B cell (primary cell): ENCODE measurements at regions not wholly inside any gene's neighbourhood (a gene's known extent, or its start where the extent isn't known, plus 50 kb on each side); places are given as distances from the start of the nearest gene placed in this dataset.

Experiments
- ATAC-seq: fragments of 200-7000 bp; cut with Tn5 transposase; one replicate; pipeline ENCODE4 v1.10.0; 2021; ENCODE audit warnings: low read depth, mild to moderate bottlenecking, moderate number of reproducible peaks, moderate library complexity
- CTCF ChIA-PET: fragments of 350-600 bp; sonication (Branson Sonifier 250); formaldehyde crosslinking; loops from one replicate; lab custom pipeline; 2021; ENCODE audit warnings: antibody characterized with exemption, inconsistent platforms; lab: Charles Lee
- POLR2A ChIA-PET: fragments of 350-600 bp; sonication (Branson Sonifier 250); formaldehyde crosslinking; loops from one replicate; lab custom pipeline; 2021; ENCODE audit warnings: antibody characterized with exemption; lab: Charles Lee
- DNase-seq: peaks from one replicate; pipeline ENCODE4 v3.0.0; 2013
- H2AFZ ChIP-seq: 2 replicates; pipeline ENCODE4 v1.6.1; 2012; ENCODE audit warnings: mild to moderate bottlenecking, low read depth, low read length; ENCODE audit not compliant: insufficient read depth, poor library complexity, severe bottlenecking
- H3K27ac ChIP-seq, 2 donors: 1 replicate in 1 of 2; 2 replicates in 1 of 2; pipeline ENCODE4 v1.5.1; 2012 to 2013; ENCODE audit warnings: low read length in 2 of 2, mild to moderate bottlenecking in 2 of 2, moderate library complexity in 1 of 2
- H3K27me3 ChIP-seq, 4 experiments: fragments of 200-600 bp in 1 of 4; sonication (generic) in 1 of 4; replicated peaks in 1 of 4; 1 replicate in 2 of 4; 2 replicates in 2 of 4; pipeline versions ENCODE4 v1.6.1 to v1.7.0; 2013 to 2016; ENCODE audit warnings: low read length in 3 of 4, mild to moderate bottlenecking in 2 of 4, mixed read lengths in 1 of 4, moderate library complexity in 1 of 4; ENCODE audit not compliant: insufficient read depth in 4 of 4, control insufficient read depth in 3 of 4; ENCODE audit errors: control extremely low read depth in 1 of 4
- H3K36me3 ChIP-seq, 2 experiments: replicated peaks in 1 of 2; 1 replicate in 1 of 2; 2 replicates in 1 of 2; pipeline versions ENCODE4 v1.6.1 to v1.7.1; 2013; ENCODE audit warnings: low read length in 1 of 2; ENCODE audit not compliant: insufficient read depth in 2 of 2, control insufficient read depth in 1 of 2; ENCODE audit errors: control extremely low read depth in 1 of 2, extremely low read depth in 1 of 2
- H3K4me1 ChIP-seq, 2 donors: fragments of 200-600 bp in 1 of 2; sonication (generic) in 1 of 2; 1 replicate in 1 of 2; 2 replicates in 1 of 2; pipeline versions ENCODE4 v1.5.1 to v1.6.1; 2013 to 2017; ENCODE audit warnings: low read length in 2 of 2; ENCODE audit not compliant: control insufficient read depth in 2 of 2, insufficient read depth in 2 of 2
- H3K4me2 ChIP-seq: replicated peaks from 2 replicates; pipeline ENCODE3; 2012; ENCODE audit warnings: mild to moderate bottlenecking, low read depth, low read length; ENCODE audit not compliant: poor library complexity, severe bottlenecking
- H3K4me3 ChIP-seq, 5 experiments: fragments of 200-600 bp in 1 of 5; sonication (generic) in 1 of 5; 1 replicate in 3 of 5; 2 replicates in 2 of 5; pipeline versions ENCODE4 v1.5.1 to v1.7.0; 2011 to 2016; ENCODE audit warnings: low read length in 4 of 5, mild to moderate bottlenecking in 4 of 5, low read depth in 2 of 5, control low read depth in 1 of 5, moderate library complexity in 1 of 5; ENCODE audit not compliant: insufficient read depth in 1 of 5; ENCODE audit errors: control extremely low read depth in 1 of 5, extremely low read depth in 1 of 5
- H3K79me2 ChIP-seq: fragments of 200-600 bp; sonication (generic); one replicate; pipeline ENCODE4 v1.6.0; 2016; ENCODE audit warnings: low read length; ENCODE audit not compliant: control insufficient read depth, insufficient read depth
- H3K9ac ChIP-seq: fragments of 200-600 bp; sonication (generic); 2 replicates; pipeline ENCODE4 v1.6.1; 2017; ENCODE audit warnings: mild to moderate bottlenecking, low read length, moderate library complexity
- H3K9me3 ChIP-seq, 3 donors: one replicate each; pipeline versions ENCODE4 v1.6.1 to v1.7.1; 2013; ENCODE audit warnings: low read length in 2 of 3; ENCODE audit not compliant: control insufficient read depth in 2 of 3, insufficient read depth in 1 of 3; ENCODE audit errors: control extremely low read depth in 1 of 3
- H4K20me1 ChIP-seq: 2 replicates; pipeline ENCODE4 v1.6.0; 2012; ENCODE audit warnings: mild to moderate bottlenecking, low read length; ENCODE audit not compliant: insufficient read depth, control insufficient read depth, poor library complexity, severe bottlenecking
- H3K27ac Mint-ChIP-seq: one replicate; pipeline ENCODE4 v1.8.0; 2021; ENCODE audit warnings: mixed read lengths
- H3K27me3 Mint-ChIP-seq: one replicate; pipeline ENCODE4 v1.8.0; 2021; ENCODE audit warnings: mixed read lengths
- H3K4me1 Mint-ChIP-seq: one replicate; pipeline ENCODE4 v1.8.0; 2021; ENCODE audit warnings: mixed read lengths
- H3K4me3 Mint-ChIP-seq: one replicate; pipeline ENCODE4 v1.8.0; 2021; ENCODE audit warnings: mixed read lengths
- H3K9me3 Mint-ChIP-seq: one replicate; pipeline ENCODE4 v1.8.0; 2022; ENCODE audit warnings: mixed read lengths; ENCODE audit not compliant: insufficient read depth
- CTCF ChIP-seq: fragments of 200-600 bp; IDR thresholded peaks from one replicate; pipeline ENCODE4 v1.8.0; 2022; ENCODE audit warnings: antibody characterized with exemption, mild to moderate bottlenecking
- EZH2 ChIP-seq: IDR thresholded peaks from 2 replicates; pipeline ENCODE4 v1.6.1; 2012; ENCODE audit warnings: borderline replicate concordance, low read depth, mild to moderate bottlenecking, moderate library complexity, low read length; ENCODE audit not compliant: insufficient read depth, poor library complexity, severe bottlenecking
- WGBS: methylation state at CpG from one replicate; pipeline ENCODE4 v1.1.5; 2013; ENCODE audit warnings: missing lambda C conversion rate; ENCODE audit not compliant: insufficient coverage; 5-methylcytosine and 5-hydroxymethylcytosine counted together
- intact Hi-C: fragments of 100-400 bp; cut with micrococcal nuclease; formaldehyde crosslinking; loops from one replicate; pipeline ENCODE4 v1.10.0; 2022

DNA sequence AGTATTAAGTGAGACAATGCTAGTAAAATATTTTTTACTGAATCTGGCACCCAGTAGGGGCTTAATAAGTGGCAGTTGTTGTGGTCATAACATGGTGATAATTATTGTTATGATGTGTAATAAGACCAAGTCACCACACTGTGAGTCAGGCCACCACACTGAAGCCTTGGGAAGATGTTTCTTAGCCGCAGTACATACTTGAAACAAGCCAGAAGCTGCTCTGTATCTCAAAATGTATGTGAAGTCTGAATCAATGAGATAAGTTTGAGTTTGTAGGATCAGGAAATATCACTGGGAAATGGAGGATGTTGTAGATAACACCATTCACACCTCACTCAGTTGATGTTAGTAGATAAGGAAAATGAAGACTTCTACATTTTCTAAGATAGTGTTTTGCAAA lies 51.3 kb upstream of the PTPN3 start:
- POLR2A ChIA-PET, result no interaction called here

GRCh38 chr9:109551651-109552050 lies 53.5 kb upstream of the PTPN3 start:
- TF ChIP-seq CTCF, result no peak
- TF ChIP-seq EZH2, result no peak
- ATAC-seq, result no peak

More for the DNA sequence above, 51.3 kb upstream of the PTPN3 start:
- Histone ChIP-seq H3K4me2 (no peak overlapping the region), H3K9me3 (peaks cover 0 to 15% (median 4%) of the 10 kb centered on the region in 3 donors), H3K9ac (no peak overlapping the region), H3K36me3 (no peaks in the 10 kb centered on the region), H3K4me1 (no peaks in the 10 kb centered on the region), H3K27me3 (no peaks in the 10 kb centered on the region), H3K27ac (no peak overlapping the region), H2AFZ (no peak overlapping the region), H3K4me3 (no peak overlapping the region), H3K79me2 (no peaks in the 10 kb centered on the region), H4K20me1 (no peaks in the 10 kb centered on the region)
- Mint-ChIP-seq H3K27me3 (peaks cover 33% of the 10 kb centered on the region), H3K9me3 (peaks cover 12% of the 10 kb centered on the region), H3K4me1 (no peaks in the 10 kb centered on the region), H3K27ac (no peak overlapping the region), H3K4me3 (no peak overlapping the region)
- no CpG with 5 or more reads among the region's 1 CpG for WGBS
- CTCF ChIA-PET, result no interaction called here
- no peak for TF ChIP-seq EZH2
- no peak for TF ChIP-seq CTCF
- ATAC-seq, result no peak
- no peak for DNase-seq
- intact Hi-C loops, result no loop called here

More at GRCh38 chr9:109551651-109552050, 53.5 kb upstream of the PTPN3 start:
- ChIA-PET CTCF (no interaction called here), POLR2A (no interaction called here)
- H3K27ac ChIP-seq, result no peak overlapping the region
- H3K9ac ChIP-seq, result no peak overlapping the region
- no peak overlapping the region for H3K4me3 ChIP-seq
- no peaks in the 10 kb centered on the region for H3K4me1 ChIP-seq
- no peaks in the 10 kb centered on the region for H3K79me2 ChIP-seq
- H3K9me3 ChIP-seq, result peaks cover 0 to 4% (median 4%) of the 10 kb centered on the region in 3 donors
- Mint-ChIP-seq H3K4me1 (no peaks in the 10 kb centered on the region), H3K4me3 (no peak overlapping the region), H3K27ac (no peak overlapping the region), H3K27me3 (peaks cover 37% of the 10 kb centered on the region), H3K9me3 (peaks cover 10% of the 10 kb centered on the region)
- no peaks in the 10 kb centered on the region for H3K27me3 ChIP-seq
- H2AFZ ChIP-seq, result no peak overlapping the region
- no peaks in the 10 kb centered on the region for H4K20me1 ChIP-seq
- H3K4me2 ChIP-seq, result no peak overlapping the region
- H3K36me3 ChIP-seq, result no peaks in the 10 kb centered on the region
- DNase-seq, result no peak
- intact Hi-C loops, result no loop called here
